ENCODE measurements at regions not wholly inside any gene's neighbourhood (a gene's known extent, or its start where the extent isn't known, plus 50 kb on each side); places are given as distances from the start of the nearest gene placed in this dataset.

- DNase-seq = no peak
- Histone ChIP-seq H3K27ac (no peak overlapping the region), H3K9ac (ENCODE audit: low read depth in 2 of 2, low read length in 2 of 2) (no peak overlapping the region), H3K36me3 (no peaks in the 10 kb centered on the region), H3K9me3 (no peaks in the 10 kb centered on the region), H3K4me1 (no peaks in the 10 kb centered on the region), H3K4me3 (no peak overlapping the region), H3K27me3 (no peaks in the 10 kb centered on the region)
- intact Hi-C loops (cut with DNase I) = no loop called here
- no peak for TF ChIP-seq CTCF (IDR thresholded peaks at IDR 0.05)
Measured at GRCh38 chr2:23237147-23237546, 147.8 kb upstream of the KLHL29 start.

DNA sequence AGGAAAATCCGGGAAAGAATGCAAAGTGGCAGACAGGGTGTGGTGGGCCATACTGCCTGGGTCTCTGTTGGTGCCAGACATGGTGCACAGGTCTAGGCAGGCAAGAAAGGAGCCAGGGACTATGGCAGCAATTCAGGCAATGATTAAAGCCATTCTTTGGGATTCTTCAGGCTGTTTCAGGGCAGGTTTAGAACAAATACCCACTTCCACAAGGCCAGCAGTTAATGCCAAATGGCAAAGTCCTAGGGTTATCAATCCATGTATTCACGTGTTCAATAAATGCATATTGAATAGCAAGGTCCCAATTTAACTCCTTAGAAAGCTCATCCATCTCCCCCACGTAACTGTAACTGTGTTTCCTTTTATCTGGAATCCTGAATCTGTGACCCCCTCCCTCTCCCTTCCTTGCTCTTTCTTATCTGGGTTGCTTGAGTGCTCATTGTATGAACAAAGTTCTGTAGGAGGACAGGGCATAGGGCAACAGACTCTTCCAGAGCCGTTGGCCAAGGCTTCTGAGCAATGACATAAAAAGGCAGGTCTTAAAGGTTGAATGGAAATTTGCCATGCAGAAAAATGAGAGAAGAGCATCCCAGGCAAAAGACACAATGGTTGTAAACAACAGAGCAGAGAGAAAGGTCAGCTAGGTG, 146.8 kb upstream of the KLHL29 start:
- H3K36me3 ChIP-seq = no peaks in the 10 kb centered on the region
- H3K9ac ChIP-seq (ENCODE audit: low read depth in 2 of 2, low read length in 2 of 2) = no peak overlapping the region
- H3K27me3 ChIP-seq = no peaks in the 10 kb centered on the region
- H3K27ac ChIP-seq = no peak overlapping the region
- DNase-seq = no peak
- intact Hi-C loops (cut with DNase I) = no loop called here
- no peaks in the 10 kb centered on the region for H3K4me1 ChIP-seq
- no peaks in the 10 kb centered on the region for H3K9me3 ChIP-seq
- TF ChIP-seq CTCF (IDR thresholded peaks at IDR 0.05) = no peak
- no peak overlapping the region for H3K4me3 ChIP-seq

GRCh38 chr2:23239374-23239773, 145.6 kb upstream of the KLHL29 start:
- Histone ChIP-seq H3K36me3 (no peaks in the 10 kb centered on the region), H3K4me3 (no peak overlapping the region), H3K4me1 (no peaks in the 10 kb centered on the region), H3K9ac (ENCODE audit: low read depth in 2 of 2, low read length in 2 of 2) (no peak overlapping the region), H3K27ac (no peak overlapping the region), H3K27me3 (no peaks in the 10 kb centered on the region), H3K9me3 (no peaks in the 10 kb centered on the region)
- no peak for TF ChIP-seq CTCF (IDR thresholded peaks at IDR 0.05)
- intact Hi-C loops (cut with DNase I) = no loop called here
- no peak for DNase-seq

- no peak overlapping the region for H3K4me3 ChIP-seq
- H3K36me3 ChIP-seq = no peaks in the 10 kb centered on the region
- no peak overlapping the region for H3K27ac ChIP-seq
- no peak for TF ChIP-seq CTCF (IDR thresholded peaks at IDR 0.05)
- intact Hi-C loops (cut with DNase I) = no loop called here
- H3K4me1 ChIP-seq = no peaks in the 10 kb centered on the region
- no peak overlapping the region for H3K9ac ChIP-seq (ENCODE audit: low read depth in 2 of 2, low read length in 2 of 2)
- H3K9me3 ChIP-seq = no peaks in the 10 kb centered on the region
- no peak for DNase-seq
- no peaks in the 10 kb centered on the region for H3K27me3 ChIP-seq
Measured at GRCh38 chr2:23241121-23241520, 143.9 kb upstream of the KLHL29 start.

DNA sequence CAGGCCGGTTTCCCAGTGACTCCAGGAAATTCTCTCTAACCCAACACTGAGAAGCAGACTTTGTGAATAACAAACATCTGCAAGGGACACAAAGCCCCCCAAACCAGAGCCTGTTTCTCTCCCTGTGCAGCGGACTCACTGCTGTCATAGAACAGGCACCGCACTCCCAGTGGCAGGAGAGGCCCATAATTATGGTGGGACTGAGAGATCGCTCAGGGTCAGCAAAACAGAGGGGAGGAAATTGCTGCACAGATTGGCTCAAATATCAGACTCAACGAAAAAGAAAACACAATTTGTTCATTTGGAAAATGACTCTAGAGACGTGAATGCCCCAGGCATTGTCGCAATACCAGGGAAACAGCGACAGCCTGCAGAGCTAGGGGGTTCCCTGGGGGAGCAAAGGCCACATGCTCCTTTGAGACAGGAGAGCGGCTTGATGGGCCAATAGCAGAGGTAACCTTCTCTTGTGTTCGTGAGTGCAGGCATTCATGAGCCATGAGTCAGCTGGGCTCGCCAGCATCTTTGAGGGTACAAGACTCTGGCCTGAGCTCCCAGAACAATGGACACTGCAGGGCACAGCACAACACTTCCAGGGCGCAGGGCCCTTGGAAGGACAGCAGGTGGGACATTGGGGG, 143.3 kb upstream of the KLHL29 start:
- H3K4me1 ChIP-seq = no peaks in the 10 kb centered on the region
- H3K36me3 ChIP-seq = no peaks in the 10 kb centered on the region
- intact Hi-C loops (cut with DNase I) = no loop called here
- no peak for TF ChIP-seq CTCF (IDR thresholded peaks at IDR 0.05)
- H3K27ac ChIP-seq = no peak overlapping the region
- no peaks in the 10 kb centered on the region for H3K9me3 ChIP-seq
- H3K4me3 ChIP-seq = no peak overlapping the region
- no peak for DNase-seq
- no peak overlapping the region for H3K9ac ChIP-seq (ENCODE audit: low read depth in 2 of 2, low read length in 2 of 2)
- H3K27me3 ChIP-seq = no peaks in the 10 kb centered on the region

Measured in colonic mucosa (tissue), 4 donors.